Hematopoietic multipotent progenitor cell treated with erythropoietin and hydrocortisone succinate and interleukin-3 and kit ligand, for 15 days (in vitro differentiated cells): ENCODE measurements at regions not wholly inside any gene's neighbourhood (a gene's known extent, or its start where the extent isn't known, plus 50 kb on each side); places are given as distances from the start of the nearest gene placed in this dataset.

Experiments
- DNase-seq: peaks from one replicate; pipeline ENCODE4 v3.0.0-alpha.2; 2015; ENCODE audit warnings: low spot score

GRCh38 chr4:22336822-22337221, 179.0 kb downstream of the ADGRA3 start:
- DNase-seq = no peak

GRCh38 chr4:22334155-22334554, 181.7 kb downstream of the ADGRA3 start:
- no peak for DNase-seq

GRCh38 chr4:22324422-22324821, 191.4 kb downstream of the ADGRA3 start:
- DNase-seq = no peak

GRCh38 chr4:22323691-22324090, 192.2 kb downstream of the ADGRA3 start:
- DNase-seq = no peak

- DNase-seq = no peak
These were observed 192.9 kb downstream of the ADGRA3 start for GRCh38 chr4:22322996-22323395.

- DNase-seq = no peak
These were observed 200.2 kb downstream of the ADGRA3 start for GRCh38 chr4:22315628-22316027.

- DNase-seq = no peak
These were observed 201.9 kb downstream of the ADGRA3 start for GRCh38 chr4:22313976-22314375.

GRCh38 chr4:22312113-22312512, 203.8 kb downstream of the ADGRA3 start:
- DNase-seq = no peak

GRCh38 chr4:22301253-22301652, 214.6 kb downstream of the ADGRA3 start:
- no peak for DNase-seq

GRCh38 chr4:22299678-22300077, 216.2 kb downstream of the ADGRA3 start:
- DNase-seq = no peak

GRCh38 chr4:22287631-22288030, 228.2 kb downstream of the ADGRA3 start:
- DNase-seq = no peak

GRCh38 chr4:22268350-22269025, 247.4 kb downstream of the ADGRA3 start:
- no peak for DNase-seq

GRCh38 chr4:22264261-22264660, 251.6 kb downstream of the ADGRA3 start:
- DNase-seq = no peak

- no peak for DNase-seq
These were observed 262.4 kb downstream of the ADGRA3 start for GRCh38 chr4:22253431-22253830.

GRCh38 chr4:22246847-22247246, 269.0 kb downstream of the ADGRA3 start:
- no peak for DNase-seq

GRCh38 chr4:22245294-22245693, 270.6 kb downstream of the ADGRA3 start:
- no peak for DNase-seq

- DNase-seq = no peak
These were observed 274.5 kb downstream of the ADGRA3 start for GRCh38 chr4:22241415-22241814.

GRCh38 chr4:22240814-22241213, 275.1 kb downstream of the ADGRA3 start:
- DNase-seq = no peak

- no peak for DNase-seq
These were observed 277.1 kb downstream of the ADGRA3 start for GRCh38 chr4:22238742-22239141.

GRCh38 chr4:22237846-22238494, 277.9 kb downstream of the ADGRA3 start:
- DNase-seq = no peak

- DNase-seq = peak; percentile 3
These were observed 278.6 kb downstream of the ADGRA3 start for GRCh38 chr4:22237155-22237751.

- no peak for DNase-seq
These were observed 280.2 kb downstream of the ADGRA3 start for GRCh38 chr4:22235698-22236097.

GRCh38 chr4:22233230-22233629, 282.6 kb downstream of the ADGRA3 start:
- no peak for DNase-seq

GRCh38 chr4:22220965-22221364, 272.4 kb upstream of the KCNIP4 start:
- DNase-seq = no peak
